ENCODE measurements at regions not wholly inside any gene's neighbourhood (a gene's known extent, or its start where the extent isn't known, plus 50 kb on each side); places are given as distances from the start of the nearest gene placed in this dataset.
"Not testable (repeated sequence)": the region's sequence is repeated elsewhere in the genome, so short reads cannot be mapped to it uniquely, and the experiment has no call there.

GRCh38 chr11:89613911-89614310, 96.2 kb upstream of the TRIM77 start:
- no peaks in the 10 kb centered on the region for H3K36me3 ChIP-seq (ENCODE audit: control insufficient read depth in 2 of 2, extremely low read depth in 1 of 2, insufficient read depth in 2 of 2, low read length in 2 of 2)
- H3K9me1 ChIP-seq (replicated peaks; ENCODE audit: control insufficient read depth, extremely low read depth, insufficient read depth, low read length) = no peaks in the 10 kb centered on the region
- H3K27me3 ChIP-seq (ENCODE audit: control insufficient read depth in 2 of 2, insufficient read depth in 2 of 2, low read length in 2 of 2) = no peaks in the 10 kb centered on the region
- no peaks in the 10 kb centered on the region for H3K9me3 ChIP-seq (replicated peaks; ENCODE audit: control insufficient read depth, insufficient read depth, low read length)
- CTCF ChIA-PET = interaction anchor here (0.9 to 1.0 kb wide), 5 partner anchors 124 to 516 kb away, joined by 3 to 15 read pairs (median 6); no protein-coding TSS in a partner anchor
- no peaks in the 10 kb centered on the region for H3K4me1 ChIP-seq (ENCODE audit: control insufficient read depth, extremely low read depth, insufficient read depth, low read length)
- no peak overlapping the region for H3K27ac ChIP-seq (ENCODE audit: insufficient read depth, low read depth, low read length)
- TF ChIP-seq, protein P1, sequence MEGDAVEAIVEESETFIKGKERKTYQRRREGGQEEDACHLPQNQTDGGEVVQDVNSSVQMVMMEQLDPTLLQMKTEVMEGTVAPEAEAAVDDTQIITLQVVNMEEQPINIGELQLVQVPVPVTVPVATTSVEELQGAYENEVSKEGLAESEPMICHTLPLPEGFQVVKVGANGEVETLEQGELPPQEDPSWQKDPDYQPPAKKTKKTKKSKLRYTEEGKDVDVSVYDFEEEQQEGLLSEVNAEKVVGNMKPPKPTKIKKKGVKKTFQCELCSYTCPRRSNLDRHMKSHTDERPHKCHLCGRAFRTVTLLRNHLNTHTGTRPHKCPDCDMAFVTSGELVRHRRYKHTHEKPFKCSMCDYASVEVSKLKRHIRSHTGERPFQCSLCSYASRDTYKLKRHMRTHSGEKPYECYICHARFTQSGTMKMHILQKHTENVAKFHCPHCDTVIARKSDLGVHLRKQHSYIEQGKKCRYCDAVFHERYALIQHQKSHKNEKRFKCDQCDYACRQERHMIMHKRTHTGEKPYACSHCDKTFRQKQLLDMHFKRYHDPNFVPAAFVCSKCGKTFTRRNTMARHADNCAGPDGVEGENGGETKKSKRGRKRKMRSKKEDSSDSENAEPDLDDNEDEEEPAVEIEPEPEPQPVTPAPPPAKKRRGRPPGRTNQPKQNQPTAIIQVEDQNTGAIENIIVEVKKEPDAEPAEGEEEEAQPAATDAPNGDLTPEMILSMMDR (IDR thresholded peaks at IDR 0.05; ENCODE audit: extremely low read depth in 1 of 2, insufficient read depth in 1 of 2, low read depth in 1 of 2, low read length in 2 of 2) = no peak
- TF ChIP-seq POLR2A (IDR thresholded peaks at IDR 0.05; ENCODE audit: low read depth, low read length) = no peak
- TF ChIP-seq, protein P2, sequence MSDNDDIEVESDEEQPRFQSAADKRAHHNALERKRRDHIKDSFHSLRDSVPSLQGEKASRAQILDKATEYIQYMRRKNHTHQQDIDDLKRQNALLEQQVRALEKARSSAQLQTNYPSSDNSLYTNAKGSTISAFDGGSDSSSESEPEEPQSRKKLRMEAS (IDR thresholded peaks at IDR 0.05; ENCODE audit: insufficient read depth, insufficient read length) = no peak
- no peak for TF ChIP-seq GATA2 (IDR thresholded peaks at IDR 0.05; ENCODE audit: insufficient read depth, insufficient read length, low read depth, low read length)
- TF ChIP-seq EZH2 (IDR thresholded peaks at IDR 0.05; ENCODE audit: borderline replicate concordance, low read depth, low read length, severe bottlenecking) = no peak
- TF ChIP-seq JUN (IDR thresholded peaks at IDR 0.05; ENCODE audit: borderline replicate concordance, insufficient read depth, insufficient read length, low read depth) = no peak
- no peak for TF ChIP-seq MYC (IDR thresholded peaks at IDR 0.05; ENCODE audit: low read depth, low read length)
- TF ChIP-seq POLR2AphosphoS5 (IDR thresholded peaks at IDR 0.05; ENCODE audit: insufficient read depth, low read depth, low read length) = no peak
- no peak for TF ChIP-seq FOS (IDR thresholded peaks at IDR 0.05; ENCODE audit: borderline replicate concordance, insufficient read depth, low read length)
- H3K9ac ChIP-seq (replicated peaks; ENCODE audit: extremely low read depth, insufficient read depth, low read length) = no peak overlapping the region
- no peak overlapping the region for H3K4me2 ChIP-seq (ENCODE audit: insufficient read depth, low read length)
- DNase-seq (ENCODE audit: low read depth, low spot score) (peak; percentile 20), FAIRE-seq (no peak)
- POLR2A ChIA-PET = no interaction called here
- H4K20me1 ChIP-seq (replicated peaks; ENCODE audit: control insufficient read depth, extremely low read depth, insufficient read depth, low read length) = no peaks in the 10 kb centered on the region
- H2AFZ ChIP-seq (ENCODE audit: low read depth, low read length) = no peak overlapping the region
- intact Hi-C loops (cut with micrococcal nuclease) (loop anchor here (1.0 kb wide), 2 partner anchors 281 to 516 kb away; no protein-coding TSS in a partner anchor), dilution Hi-C loops (cut with MboI; ENCODE audit: extremely low pct_ligation_motif_present, low sequenced_read_pairs) (no loop called here)
- H3K79me2 ChIP-seq (ENCODE audit: control insufficient read depth, insufficient read depth, low read length) = no peaks in the 10 kb centered on the region
- H3K4me3 ChIP-seq (replicated peaks in 1 of 3; ENCODE audit: insufficient read depth in 1 of 3, low read depth in 1 of 3, low read length in 3 of 3) = no peak overlapping the region
- BruUV-seq (replicated peaks) = no TSS peak

DNA sequence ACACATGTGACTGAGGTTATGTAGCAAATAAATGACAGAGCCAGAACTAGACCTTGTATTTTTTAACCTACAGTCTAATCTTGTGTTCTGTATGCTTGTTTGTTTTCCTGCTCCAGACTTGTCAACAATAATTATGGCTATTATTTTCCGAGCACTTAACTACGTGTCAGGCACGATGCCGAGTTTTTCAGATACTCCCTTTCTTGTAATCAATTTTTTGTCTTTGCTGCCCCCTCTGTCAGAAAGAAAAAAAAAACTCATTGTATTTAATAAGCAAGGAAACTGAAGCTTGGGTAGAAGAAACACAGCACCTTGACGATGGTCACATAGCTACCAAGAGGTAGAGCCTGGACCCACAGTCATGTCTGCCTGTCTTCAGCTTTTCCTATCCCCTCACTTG, 95.7 kb upstream of the TRIM77 start:
- H3K4me2 ChIP-seq (ENCODE audit: insufficient read depth, low read length); H3K9me1 ChIP-seq (replicated peaks; ENCODE audit: control insufficient read depth, extremely low read depth, insufficient read depth, low read length); H3K4me1 ChIP-seq (ENCODE audit: control insufficient read depth, extremely low read depth, insufficient read depth, low read length); POLR2A ChIA-PET; H3K9ac ChIP-seq (replicated peaks; ENCODE audit: extremely low read depth, insufficient read depth, low read length); H3K36me3 ChIP-seq (ENCODE audit: control insufficient read depth in 2 of 2, extremely low read depth in 1 of 2, insufficient read depth in 2 of 2, low read length in 2 of 2); H3K4me3 ChIP-seq (replicated peaks in 1 of 3; ENCODE audit: insufficient read depth in 1 of 3, low read depth in 1 of 3, low read length in 3 of 3); H3K9me3 ChIP-seq (replicated peaks; ENCODE audit: control insufficient read depth, insufficient read depth, low read length); H3K79me2 ChIP-seq (ENCODE audit: control insufficient read depth, insufficient read depth, low read length); H3K27me3 ChIP-seq (ENCODE audit: control insufficient read depth in 2 of 2, insufficient read depth in 2 of 2, low read length in 2 of 2); H3K27ac ChIP-seq (ENCODE audit: insufficient read depth, low read depth, low read length); dilution Hi-C loops (cut with MboI; ENCODE audit: extremely low pct_ligation_motif_present, low sequenced_read_pairs); BruUV-seq (replicated peaks); H4K20me1 ChIP-seq (replicated peaks; ENCODE audit: control insufficient read depth, extremely low read depth, insufficient read depth, low read length): not testable (repeated sequence)
- peak overlapping the region; percentile 66 for H2AFZ ChIP-seq (ENCODE audit: low read depth, low read length)
- CTCF ChIA-PET = interaction anchor here (0.6 to 1.0 kb wide), 25 partner anchors 107 to 1598 kb away, joined by 3 to 15 read pairs (median 4); partner anchors contain the start of gene NOX4
- FAIRE-seq (peak; percentile 77), DNase-seq (ENCODE audit: low read depth, low spot score) (peak; percentile 65)
- intact Hi-C loops (cut with micrococcal nuclease) = loop anchor here (1.0 kb wide), 2 partner anchors 281 to 516 kb away; no protein-coding TSS in a partner anchor

Data from endothelial cell of umbilical vein (primary cell).